ENCODE measurements at regions not wholly inside any gene's neighbourhood (a gene's known extent, or its start where the extent isn't known, plus 50 kb on each side); places are given as distances from the start of the nearest gene placed in this dataset.

- TF ChIP-seq ZNF274 (IDR thresholded peaks at IDR 0.05; ENCODE audit: low read depth, low read length) = no peak
- TF ChIP-seq YY1 (IDR thresholded peaks at IDR 0.05; ENCODE audit: insufficient read depth, insufficient read length) = no peak
- TF ChIP-seq SUZ12 (IDR thresholded peaks at IDR 0.05; ENCODE audit: extremely low read depth, insufficient read depth, insufficient read length) = no peak
These were observed 85.4 kb upstream of the NXT1 start for GRCh38 chr20:23265226-23265625.
